DMS53 treated with DMSO at 0.1 percent for 48 hours (cell line): ENCODE measurements at regions not wholly inside any gene's neighbourhood (a gene's known extent, or its start where the extent isn't known, plus 50 kb on each side); places are given as distances from the start of the nearest gene placed in this dataset.
"Not testable (repeated sequence)": the region's sequence is repeated elsewhere in the genome, so short reads cannot be mapped to it uniquely, and the experiment has no call there.

Source experiments
- DNase-seq: peaks from one replicate; lab custom pipeline; 2025; ENCODE audit not compliant: unreplicated experiment; lab: John Stamatoyannopoulos, UW

DNA sequence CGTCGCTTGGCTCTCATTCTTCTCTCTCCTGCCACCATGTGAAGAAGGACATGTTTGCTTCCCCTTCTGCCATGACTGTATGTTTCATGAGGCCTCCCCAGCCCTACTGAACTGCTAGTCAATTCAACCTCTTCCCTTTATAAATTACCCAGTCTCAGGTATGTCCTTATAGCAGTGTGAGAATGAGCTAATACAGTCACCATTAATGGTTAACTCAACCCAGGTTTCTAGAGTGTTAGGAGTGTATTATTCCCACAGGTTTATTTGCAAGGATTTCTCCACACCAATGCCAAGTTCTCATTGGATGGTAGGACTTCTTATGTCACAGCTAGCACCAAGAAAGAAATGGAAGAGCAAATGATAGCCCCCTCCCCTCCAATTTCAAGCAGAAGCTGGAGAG lies 71.9 kb downstream of the DYNAP start:
- DNase-seq = no peak

- DNase-seq = not testable (repeated sequence)
Observed at GRCh38 chr18:54669701-54670100, 78.7 kb downstream of the DYNAP start.

- DNase-seq = peak; percentile 65
Observed at GRCh38 chr18:54671291-54671881, 80.3 kb downstream of the DYNAP start.

GRCh38 chr18:54672109-54672508 lies 81.1 kb downstream of the DYNAP start:
- no peak for DNase-seq

DNA sequence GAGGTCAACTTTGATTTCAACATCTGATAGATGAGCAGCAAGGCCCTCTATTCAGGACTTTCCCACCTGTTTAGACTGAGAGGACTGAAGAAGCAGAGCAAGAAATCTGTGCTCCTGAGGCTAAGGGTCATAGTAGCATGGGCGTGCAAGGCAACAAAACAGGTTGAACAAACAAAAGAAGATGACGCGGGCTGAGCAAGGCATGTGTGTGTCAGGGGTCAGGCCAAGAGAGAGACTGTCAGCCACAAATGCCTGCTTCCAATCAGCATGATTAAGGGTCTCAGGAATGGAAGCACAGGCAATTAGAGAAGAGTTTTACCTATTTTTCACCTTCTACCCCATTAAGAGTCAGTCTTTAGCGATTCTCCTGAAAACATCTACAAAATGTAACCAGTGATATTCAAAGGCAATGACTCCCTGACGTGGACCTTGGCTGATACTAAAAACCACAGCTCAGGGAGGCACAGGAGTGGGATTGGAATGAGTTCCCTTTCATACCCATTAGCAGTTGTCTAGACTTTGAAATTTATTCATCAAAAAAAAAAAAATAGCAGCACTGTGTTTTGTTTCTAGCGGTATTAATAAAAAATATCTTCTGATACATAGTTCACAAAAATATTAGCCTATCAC lies 81.9 kb downstream of the DYNAP start:
- DNase-seq = no peak

GRCh38 chr18:54673936-54674335 lies 82.9 kb downstream of the DYNAP start:
- DNase-seq = no peak

- DNase-seq = no peak
Observed at GRCh38 chr18:54675076-54675475, 84.0 kb downstream of the DYNAP start.

GRCh38 chr18:54679318-54680149 lies 88.5 kb downstream of the DYNAP start:
- DNase-seq = peak; percentile 91

- peak; percentile 20 for DNase-seq
Observed at GRCh38 chr18:54684784-54685183, 93.7 kb downstream of the DYNAP start.

DNA sequence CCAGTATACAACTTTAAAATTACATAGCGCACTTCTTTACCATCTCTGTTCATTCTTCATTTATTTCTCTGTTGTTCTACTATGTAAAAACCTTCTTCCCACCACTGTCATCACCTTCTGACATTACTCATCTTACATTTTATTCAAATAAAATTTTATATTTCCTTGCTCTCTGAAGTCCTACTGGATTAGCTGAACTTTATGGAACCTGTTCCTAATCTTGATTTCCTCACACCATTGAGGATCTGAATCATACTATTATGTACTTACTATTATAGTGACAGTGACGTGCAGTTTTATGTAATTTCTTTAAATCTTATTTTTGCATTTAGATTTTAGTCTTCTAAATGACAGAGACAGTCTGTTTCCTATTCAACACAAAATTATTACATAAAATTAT lies 98.3 kb downstream of the DYNAP start:
- DNase-seq = no peak

- no peak for DNase-seq
Observed at GRCh38 chr18:54690198-54690597, 99.2 kb downstream of the DYNAP start.

DNA sequence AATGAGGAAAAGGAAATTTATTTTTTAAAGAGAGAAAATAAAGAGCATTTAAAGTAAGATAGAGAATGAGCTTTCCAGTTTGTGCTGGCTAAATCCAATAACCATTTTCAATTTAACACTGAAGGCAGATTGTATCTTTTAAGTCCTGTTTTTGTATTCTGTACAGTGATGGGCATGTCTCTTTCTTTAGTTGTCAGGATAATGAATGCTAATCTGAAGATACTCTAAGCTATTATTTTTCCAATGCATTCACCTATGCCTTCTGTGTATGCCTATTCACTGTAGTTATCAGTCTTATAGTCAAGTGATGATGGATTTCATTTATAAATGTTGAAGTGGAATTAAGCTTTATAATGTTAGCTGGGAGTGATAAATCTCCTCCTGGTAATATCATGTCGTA lies 101.4 kb downstream of the DYNAP start:
- DNase-seq = no peak

DNA sequence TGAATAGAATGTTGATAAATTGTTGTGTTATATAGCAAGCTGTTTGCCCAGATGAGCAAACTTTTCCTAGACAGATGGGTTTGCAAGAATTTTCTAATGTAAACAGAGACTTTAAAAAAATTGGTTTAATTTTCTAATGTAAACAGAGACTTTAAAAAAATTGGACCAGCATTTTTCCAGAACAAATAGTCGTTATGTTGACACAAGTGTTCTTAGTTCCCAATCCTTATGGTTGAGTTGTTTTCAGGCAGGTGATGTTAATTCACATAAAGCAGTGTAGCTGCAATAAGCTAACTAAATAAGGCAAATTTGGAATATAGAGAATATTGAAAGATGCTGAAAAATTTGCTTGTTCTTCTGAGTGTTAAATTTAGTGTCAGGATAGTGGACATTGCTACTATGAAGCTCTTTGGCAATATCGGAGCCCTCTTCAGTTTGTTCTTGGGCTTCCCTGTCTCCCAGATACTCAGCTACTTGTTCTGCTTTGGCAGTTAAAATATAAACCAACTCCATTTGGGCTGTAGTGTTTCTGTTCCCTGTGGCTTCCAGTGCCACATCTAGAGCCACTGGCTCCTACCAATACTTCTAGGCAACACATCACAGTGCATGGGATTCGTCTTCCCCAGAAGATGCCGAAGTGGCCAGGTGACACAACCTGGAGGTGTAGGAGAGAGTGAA lies 105.7 kb downstream of the DYNAP start:
- peak; percentile 65 for DNase-seq

- no peak for DNase-seq
Observed at GRCh38 chr18:54700580-54700979, 109.5 kb downstream of the DYNAP start.

DNA sequence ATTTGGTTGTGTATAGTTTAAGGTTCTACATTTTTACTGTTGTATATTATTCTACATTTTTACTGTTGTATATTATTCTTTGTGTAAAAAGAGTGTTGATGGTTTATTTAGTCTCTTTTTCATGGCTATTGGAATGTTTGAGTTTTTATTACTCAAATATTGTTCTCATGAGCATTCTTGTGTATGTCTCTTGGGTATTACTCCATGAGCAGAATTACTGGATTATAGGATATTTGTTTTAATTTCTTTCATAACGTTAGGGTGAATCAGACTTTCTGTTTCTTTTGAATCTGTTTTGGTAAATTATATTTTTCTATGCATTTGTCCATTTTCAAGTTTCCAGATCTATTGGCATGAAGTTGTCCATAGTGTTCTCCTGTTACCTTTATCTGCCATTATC lies 111.6 kb downstream of the DYNAP start:
- no peak for DNase-seq

- DNase-seq = no peak
Observed at GRCh38 chr18:54710074-54710899, 118.0 kb upstream of the RAB27B start.

GRCh38 chr18:54710900-54711281 lies 117.4 kb upstream of the RAB27B start:
- DNase-seq = no peak

- no peak for DNase-seq
Observed at GRCh38 chr18:54712306-54712705, 116.0 kb upstream of the RAB27B start.

DNA sequence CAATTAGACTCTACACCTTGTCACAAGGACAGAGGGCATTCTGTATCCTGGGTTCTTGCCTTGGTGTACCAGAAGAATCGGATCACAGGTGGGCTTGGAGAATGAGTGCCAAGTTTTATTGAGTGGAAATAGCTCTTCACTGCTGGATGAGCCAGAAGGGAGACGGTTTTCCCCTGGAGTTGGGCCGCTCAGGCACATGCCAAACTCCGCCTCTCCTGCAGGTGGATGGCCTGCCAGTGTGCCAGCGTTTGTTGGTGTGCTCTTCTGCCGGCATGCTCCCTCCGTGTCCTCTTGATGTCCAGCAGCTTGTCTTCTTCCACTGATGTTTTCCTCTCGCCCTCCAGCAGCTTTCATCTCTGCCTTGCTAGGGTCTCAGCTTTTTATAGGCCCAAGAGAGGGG lies 115.5 kb upstream of the RAB27B start:
- DNase-seq = no peak

- no peak for DNase-seq
Observed at GRCh38 chr18:54713386-54713785, 114.9 kb upstream of the RAB27B start.

DNA sequence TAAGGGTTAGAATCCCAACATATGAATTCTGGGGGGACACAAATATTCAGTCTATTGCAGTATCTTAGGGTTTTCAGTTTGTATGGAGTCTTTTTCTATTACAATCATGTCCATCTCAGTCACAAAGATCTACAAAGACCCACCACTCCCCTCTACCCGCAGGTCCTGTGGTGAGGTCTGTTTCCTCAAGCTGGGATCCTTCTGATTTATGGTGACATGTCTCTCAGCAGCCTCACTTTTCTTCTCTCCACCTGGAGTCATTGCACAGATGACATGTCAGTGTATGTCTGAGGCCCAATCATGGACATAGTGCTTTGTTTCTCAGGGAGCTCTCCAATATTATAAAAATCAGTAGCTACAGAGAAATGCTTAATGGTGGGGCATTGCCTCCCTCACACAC lies 113.4 kb upstream of the RAB27B start:
- DNase-seq = no peak
